Esophagus mucosa (tissue), 1 donor: ENCODE measurements at regions not wholly inside any gene's neighbourhood (a gene's known extent, or its start where the extent isn't known, plus 50 kb on each side); places are given as distances from the start of the nearest gene placed in this dataset.
"Not testable (repeated sequence)": the region's sequence is repeated elsewhere in the genome, so short reads cannot be mapped to it uniquely, and the experiment has no call there.

ENCODE experiments used
- ATAC-seq: fragments of 200-7000 bp; cut with Tn5 transposase; one replicate; pipeline ENCODE4 v1.9.1; 2020
- donor health status: DM: yes; HTN: yes; CAD: no.

- peak; percentile 88 for ATAC-seq
Measured at GRCh38 chr15:100721758-100722550, 119.6 kb downstream of the ASB7 start.

- no peak for ATAC-seq
Measured at GRCh38 chr15:100722551-100723314, 120.3 kb downstream of the ASB7 start.

GRCh38 chr15:100723315-100723801 is 121.0 kb downstream of the ASB7 start:
- no peak for ATAC-seq

- no peak for ATAC-seq
Measured at GRCh38 chr15:100725121-100726069, 123.0 kb downstream of the ASB7 start.

GRCh38 chr15:100726070-100726420 is 123.7 kb downstream of the ASB7 start:
- no peak for ATAC-seq

- ATAC-seq: no peak
Measured at GRCh38 chr15:100726421-100727190, 124.2 kb downstream of the ASB7 start.

- peak; percentile 61 for ATAC-seq
Measured at GRCh38 chr15:100727291-100727851, 125.0 kb downstream of the ASB7 start.

- ATAC-seq: no peak
Measured at GRCh38 chr15:100728371-100729201, 126.2 kb downstream of the ASB7 start.

GRCh38 chr15:100729461-100729860 is 127.1 kb downstream of the ASB7 start:
- ATAC-seq: no peak

- ATAC-seq: no peak
Measured at GRCh38 chr15:100730129-100730528, 127.7 kb downstream of the ASB7 start.

GRCh38 chr15:100730655-100731266 is 128.4 kb downstream of the ASB7 start:
- ATAC-seq: no peak

GRCh38 chr15:100731267-100732152 is 129.1 kb downstream of the ASB7 start:
- no peak for ATAC-seq

GRCh38 chr15:100732211-100733055 is 130.0 kb downstream of the ASB7 start:
- no peak for ATAC-seq

- no peak for ATAC-seq
Measured at GRCh38 chr15:100733101-100733842, 130.9 kb downstream of the ASB7 start.

- ATAC-seq: not testable (repeated sequence)
Measured at GRCh38 chr15:100733843-100734185, 131.4 kb downstream of the ASB7 start.

- no peak for ATAC-seq
Measured at GRCh38 chr15:100734586-100734985, 132.2 kb downstream of the ASB7 start.
